HUDEP-2 (cell line): ENCODE measurements at regions not wholly inside any gene's neighbourhood (a gene's known extent, or its start where the extent isn't known, plus 50 kb on each side); places are given as distances from the start of the nearest gene placed in this dataset.

ENCODE experiments used
- DNase-seq, 76 experiments: peaks; one replicate each; lab custom pipeline; 2025; ENCODE audit not compliant: unreplicated experiment in 76 of 76; lab: John Stamatoyannopoulos, UW

DNA sequence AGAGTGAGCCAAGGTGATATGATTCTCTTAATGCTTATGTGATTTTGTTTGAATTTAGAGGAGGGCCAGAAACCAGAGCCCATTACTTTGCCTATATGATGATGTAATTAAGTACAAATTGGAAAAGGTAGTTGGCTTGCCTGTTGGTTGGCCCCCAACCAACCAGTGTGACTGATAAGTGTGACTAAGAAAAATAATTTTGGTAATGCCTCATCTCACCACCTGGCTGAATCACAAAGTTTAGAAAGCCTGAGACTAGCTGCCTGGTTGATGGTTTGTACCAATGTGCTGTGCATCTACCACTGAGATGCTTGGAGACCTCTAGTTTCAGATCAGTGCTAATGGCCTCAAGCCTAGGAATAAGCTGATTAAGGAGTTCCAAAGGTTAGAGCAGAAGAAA, 338.7 kb downstream of the CDH2 start:
- no peak for DNase-seq

DNA sequence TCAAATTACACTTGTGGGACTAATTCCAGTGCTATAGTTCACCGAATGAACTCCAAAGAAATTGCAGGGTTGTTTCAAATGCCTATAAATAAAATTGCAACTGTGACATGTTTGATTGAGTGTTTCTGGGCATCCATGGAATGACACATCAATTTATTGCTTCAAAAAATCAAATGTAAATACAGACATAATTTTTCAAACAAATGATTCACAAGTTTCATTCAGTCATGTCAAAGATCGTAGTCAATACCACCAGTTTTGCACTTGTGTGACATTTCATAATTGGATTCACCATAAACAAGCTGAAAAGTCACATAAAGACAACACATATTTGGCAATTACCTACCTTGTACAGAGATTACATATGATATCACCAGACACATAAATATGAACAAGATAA, 350.8 kb downstream of the CDH2 start:
- no peak for DNase-seq

DNA sequence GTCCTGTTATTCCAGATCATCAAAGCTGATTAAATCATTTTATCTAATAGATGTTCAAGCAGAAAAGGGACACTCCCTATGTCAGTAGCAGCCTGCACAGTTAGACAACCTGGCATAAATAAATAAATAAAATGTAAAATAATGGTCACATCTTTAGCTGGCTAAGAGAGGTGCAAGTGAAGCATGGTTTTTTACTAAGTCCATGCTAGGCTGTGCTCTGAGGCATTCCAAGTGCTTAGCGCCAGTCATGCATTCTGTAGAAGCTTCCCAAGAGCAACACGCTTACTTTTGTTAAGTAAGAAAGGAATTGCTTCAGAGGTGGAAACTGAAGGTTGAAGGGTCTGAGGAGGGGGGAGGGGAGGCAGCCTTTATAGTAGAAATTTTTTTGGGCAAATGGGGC, 351.2 kb downstream of the CDH2 start:
- no peak for DNase-seq

DNA sequence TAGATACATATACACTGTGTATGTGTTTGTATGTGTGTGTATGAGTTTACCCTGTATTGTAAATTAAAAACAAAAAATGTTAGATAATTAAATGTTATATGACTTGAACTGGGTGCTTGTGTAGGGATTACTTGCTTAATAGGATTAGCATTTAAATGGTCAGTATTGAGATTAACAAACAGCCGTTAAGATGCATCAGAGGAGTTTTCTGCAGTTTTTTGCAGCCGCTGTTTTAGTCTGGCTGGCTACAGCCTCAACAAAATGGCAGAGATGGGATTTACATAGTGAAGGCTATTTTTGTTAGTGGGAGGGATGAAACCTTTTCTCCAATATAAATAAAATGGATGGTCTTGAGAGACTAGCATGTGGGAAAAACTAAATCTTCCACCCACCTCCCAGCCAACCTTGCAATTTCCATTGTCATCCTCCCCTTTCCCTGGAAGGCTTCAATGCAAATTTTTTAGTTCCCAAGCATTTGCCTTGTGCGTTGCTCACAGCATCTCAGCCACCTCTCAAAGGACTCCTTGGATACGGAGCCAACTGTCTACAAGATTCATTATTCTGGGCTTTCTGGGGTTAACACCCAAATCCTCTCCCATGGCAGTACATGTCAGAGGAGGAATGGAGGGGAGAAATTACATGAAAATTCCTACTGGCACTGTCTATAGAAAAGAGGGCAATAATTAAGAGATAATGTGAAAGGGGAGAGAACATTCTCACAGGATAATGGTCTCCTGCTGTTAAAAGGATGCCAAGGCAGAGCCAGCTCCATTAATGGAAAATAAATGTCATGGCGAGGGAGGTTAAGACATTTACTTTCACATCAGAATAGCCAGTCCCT, 351.9 kb downstream of the CDH2 start:
- no peak for DNase-seq

DNA sequence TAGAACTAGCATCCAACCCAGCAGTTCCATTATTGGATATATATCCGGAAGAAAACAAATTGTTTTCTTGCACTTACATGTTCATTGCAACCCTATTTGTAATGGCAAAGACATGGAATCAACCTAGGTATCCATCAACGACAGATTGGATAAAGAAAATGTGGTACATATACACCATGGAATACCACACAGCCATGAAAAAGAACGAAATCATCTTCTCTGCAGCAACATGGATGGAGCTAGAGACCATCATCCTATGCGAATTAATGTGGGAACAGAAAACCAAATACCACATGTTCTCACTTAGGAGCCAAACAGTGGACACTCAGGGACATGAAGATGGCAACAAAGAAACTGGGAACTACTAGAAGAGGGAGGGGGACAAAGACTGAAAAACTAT, 352.7 kb downstream of the CDH2 start:
- no peak for DNase-seq

DNA sequence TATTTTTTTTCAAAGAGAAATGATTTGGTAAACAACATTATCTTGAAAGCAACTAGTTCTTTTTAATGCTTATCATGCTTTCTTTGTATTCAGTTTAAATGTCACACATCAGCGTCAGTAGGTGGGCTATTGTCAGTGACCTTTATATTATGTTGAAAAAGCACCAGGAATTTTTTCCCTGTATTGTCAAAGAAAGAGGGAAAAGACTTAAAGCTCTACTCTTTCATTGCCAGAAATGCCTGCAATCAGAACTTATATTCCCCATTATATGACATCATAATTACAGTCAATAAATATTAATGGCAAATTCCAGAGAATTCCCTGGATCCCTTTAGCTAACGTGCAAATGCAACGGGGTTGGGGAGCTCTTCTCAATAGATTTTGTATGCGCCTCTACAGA, 353.9 kb downstream of the CDH2 start:
- DNase-seq, result no peak

DNA sequence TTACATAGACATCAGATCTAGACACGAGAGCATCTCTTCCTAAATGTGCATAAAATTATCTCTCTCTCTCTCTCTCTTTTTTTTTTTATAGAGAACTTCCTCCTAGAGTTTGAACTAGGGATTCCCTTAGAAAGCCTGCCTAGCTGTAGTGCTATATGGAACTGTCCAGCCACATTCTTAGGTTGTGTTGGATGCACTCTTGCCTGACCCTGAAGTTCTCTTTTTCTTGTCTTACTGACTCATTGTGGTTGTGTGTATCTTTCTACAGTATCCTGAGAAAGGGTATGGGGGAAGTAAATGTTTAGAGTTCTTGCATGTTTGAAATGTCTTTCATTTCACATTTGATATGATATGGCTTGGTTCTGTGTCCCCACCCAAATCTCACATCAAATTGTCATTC, 368.2 kb downstream of the CDH2 start:
- DNase-seq, result no peak

DNA sequence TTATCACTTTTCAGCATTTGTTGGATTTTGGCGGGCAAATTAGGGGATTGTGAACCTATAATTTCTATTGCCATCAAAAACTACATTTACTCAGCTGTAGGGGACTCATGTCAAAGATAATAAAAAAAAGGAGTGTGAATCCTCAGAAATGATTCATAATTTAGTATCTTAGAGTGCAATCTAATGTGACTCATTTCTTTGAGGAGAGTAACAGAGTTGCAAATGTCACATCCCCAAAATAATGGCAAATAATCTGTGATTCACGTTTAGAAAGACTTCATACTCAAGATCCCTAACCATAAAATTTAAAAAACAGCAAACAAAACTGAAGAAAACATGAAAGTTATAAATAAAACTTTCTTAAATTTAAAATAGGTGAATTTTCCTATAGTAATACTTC, 373.0 kb downstream of the CDH2 start:
- DNase-seq, result no peak

DNA sequence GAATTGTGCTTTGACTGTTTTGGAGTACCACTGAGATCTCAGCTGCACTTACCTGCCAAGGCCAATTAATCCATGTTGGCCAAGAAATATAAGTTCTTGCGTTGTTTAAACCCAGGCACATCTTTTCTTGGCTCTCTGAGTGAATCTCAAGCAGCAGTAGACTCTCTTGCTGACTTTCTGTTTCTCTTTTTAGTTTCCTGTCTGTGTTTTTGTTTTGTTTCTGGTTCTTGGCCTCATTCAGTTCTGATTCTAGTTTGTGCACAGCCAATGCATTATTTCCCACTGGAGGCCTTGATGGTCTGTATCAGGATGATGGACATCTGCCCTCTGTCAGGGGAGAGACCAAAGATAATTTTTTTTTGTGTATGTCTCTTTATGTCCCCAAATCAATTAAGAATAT, 379.4 kb downstream of the CDH2 start:
- no peak for DNase-seq

DNA sequence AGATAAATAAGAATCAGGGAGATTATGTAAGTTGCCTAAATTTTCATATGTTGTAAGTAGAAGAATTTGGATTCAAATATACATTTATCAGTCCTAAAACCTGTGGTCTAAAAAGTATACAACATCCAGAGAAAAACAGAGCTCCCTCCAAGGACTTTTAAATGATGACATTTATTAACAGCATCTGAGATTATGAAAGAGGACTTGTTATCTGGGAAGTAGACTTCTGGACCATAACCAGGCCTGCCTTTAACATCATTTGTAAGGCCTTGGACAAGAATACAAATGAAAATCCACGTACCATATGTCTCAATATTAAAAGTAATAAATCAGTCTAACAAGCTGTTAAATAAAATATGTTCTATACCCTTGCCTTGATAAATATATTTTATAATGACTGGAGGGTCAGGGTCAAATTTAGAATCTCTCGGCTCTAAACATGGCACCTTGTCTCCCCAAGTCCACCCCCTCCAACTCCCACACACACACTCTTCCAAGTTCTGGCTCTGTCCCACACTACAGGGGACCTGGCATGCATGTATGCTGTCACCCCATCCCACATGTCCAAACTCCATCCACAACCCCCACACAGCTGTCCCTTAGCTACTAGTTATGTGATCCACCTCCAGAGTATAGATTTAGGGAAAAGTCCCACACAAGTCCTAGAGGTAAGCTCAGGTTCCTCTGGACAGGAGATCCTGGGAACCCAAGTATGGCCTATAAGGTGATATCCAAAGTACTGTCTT, 382.6 kb downstream of the CDH2 start:
- no peak for DNase-seq

DNA sequence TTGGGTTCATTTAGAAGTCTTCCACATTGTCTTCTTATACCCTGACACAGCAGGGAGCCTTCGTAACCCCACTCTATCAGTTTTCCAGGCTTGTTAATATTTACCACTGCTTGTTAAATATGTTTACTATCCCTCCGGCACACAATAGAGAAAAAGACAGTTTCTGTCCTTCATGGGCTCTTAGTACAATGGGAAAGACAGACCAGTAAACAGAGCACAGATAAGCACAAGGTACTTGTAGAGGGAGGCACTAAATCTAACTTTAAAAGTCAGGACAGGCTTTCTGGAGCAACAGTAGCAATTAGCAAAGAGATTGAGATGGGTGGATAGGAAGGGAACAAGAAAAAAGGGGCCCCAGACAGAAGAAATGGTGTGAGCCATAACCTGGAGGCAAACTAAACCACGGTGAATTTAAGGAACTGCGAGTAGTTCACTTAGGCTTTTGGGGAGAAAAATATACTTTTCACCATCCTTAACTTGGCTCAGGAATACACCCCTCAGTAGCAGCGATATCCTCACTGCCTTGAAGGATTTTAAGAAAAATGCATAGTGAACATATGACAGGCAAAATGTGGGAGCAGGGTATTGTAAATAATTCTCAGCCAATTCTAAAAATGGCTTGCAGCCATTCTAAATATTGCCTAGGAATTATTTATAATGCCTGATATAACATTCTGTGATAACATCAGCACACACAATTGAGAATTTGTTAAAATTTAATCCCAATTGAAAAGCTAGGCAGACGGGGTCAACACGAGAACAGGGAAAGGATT, 383.7 kb downstream of the CDH2 start:
- DNase-seq, result no peak

DNA sequence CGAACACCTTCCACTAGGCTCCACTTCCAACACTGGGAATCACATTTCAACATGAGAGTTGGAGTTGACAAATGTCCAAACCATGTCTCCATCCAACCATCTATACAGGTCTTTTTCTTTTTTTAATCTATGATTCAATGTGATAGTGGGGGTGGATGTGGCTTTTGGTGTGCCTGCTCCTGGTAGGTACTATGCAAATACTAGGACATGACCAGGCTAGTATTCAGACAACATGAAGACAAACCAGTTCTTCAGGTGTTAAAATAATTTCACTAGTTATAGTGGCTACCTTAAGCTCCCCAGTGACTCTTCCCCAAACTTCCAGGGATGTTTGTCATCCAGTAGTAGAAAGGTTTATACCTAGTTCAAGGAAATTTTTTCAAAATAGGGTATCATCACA, 387.5 kb downstream of the CDH2 start:
- no peak for DNase-seq

DNA sequence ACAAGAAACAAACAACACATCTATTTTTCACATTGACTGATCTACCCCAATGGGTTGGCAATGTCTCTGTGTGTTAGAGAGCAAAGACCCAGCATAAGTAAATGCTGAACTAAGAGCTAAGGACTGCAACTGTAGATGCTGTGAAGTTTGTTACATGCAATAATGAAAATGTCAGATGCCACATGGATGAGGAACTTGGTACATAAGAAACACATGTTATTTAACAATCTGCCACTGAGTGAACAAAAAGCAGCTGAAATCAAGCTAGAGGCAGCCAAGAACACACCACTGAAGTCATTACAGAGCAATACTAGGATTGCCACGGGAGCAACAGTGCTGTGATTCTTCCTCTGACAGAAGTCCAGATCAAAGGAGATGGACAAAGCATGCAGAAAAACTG, 389.4 kb downstream of the CDH2 start:
- DNase-seq, result no peak

DNA sequence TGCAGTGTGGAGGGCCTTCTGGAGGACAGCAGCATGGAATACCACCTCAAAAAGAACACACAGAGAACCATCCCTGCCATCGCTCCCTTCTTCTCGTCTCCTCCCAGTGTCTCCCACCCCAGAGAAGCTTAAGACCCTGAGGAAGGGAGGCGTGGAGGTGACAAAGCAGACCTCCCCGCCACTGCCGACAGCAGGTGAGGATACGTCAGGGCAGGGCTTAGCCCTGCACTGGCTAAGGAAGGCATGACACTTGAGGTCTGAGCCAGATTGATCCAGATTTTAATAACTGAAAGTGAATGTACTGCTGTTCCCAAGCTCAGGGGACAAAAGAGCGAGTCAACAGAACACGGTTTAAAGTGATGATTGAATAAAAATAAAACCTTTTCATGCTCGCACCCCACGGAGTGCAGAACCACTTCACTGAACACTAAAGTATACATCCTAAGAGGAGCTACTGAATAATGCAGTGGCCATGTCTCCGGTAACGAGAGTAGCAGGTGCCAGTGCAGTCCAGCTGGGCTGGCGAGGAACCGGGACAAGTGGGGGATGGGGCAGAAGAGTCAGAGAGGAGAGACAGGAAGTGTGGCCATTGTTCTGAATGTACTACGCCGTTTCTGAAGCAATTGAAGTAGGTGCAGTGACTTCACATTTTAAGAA, 391.0 kb downstream of the CDH2 start:
- no peak for DNase-seq

DNA sequence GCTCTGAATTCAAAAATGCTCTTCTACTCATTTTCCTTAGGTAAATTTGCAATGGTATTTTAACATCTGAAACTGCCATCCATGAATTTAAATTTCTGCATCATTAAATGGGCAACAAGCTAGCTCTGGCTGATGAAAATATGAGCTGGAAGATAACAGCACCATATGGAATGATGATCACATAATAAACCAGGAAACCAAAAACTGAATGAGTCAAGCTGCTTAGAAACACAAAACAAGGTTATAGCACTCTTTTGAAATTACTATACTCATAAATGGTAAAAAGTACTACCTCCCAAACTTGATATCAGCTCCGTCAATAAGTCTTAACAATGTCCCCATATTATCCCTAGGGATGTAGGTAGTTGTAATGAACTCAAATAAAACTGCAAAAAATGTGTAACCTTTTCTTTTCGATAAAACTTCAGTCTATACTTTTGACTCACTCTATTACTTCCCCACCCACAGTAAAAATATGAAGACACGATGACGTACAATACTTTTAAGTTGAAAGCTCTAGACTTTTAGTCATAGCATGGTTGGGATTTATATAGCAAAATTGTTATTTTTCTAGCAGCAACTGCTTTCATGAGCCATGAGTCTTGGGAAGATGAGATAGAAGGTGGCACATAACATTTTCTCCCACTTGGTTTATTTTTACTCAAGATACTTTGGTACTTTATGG, 396.7 kb downstream of the CDH2 start:
- no peak for DNase-seq

DNA sequence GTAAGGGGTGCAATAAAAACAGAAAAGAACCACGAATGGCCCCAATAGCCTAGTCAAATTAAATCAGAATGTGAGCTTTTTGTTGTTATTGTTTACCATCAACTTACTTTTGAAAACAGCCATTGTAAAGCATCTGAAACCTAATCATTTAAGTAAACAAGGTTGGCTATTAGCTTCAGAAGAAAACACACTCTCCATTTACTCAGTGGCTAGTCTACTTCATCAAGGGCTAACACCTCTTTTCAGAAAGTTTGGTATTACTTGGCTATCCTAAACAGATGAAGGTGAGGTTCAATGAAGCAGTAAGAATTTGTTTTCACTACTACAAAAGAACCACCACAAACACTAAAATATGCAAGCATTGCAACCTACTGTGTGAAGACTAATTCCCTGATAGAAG, 398.0 kb downstream of the CDH2 start:
- DNase-seq, result no peak

DNA sequence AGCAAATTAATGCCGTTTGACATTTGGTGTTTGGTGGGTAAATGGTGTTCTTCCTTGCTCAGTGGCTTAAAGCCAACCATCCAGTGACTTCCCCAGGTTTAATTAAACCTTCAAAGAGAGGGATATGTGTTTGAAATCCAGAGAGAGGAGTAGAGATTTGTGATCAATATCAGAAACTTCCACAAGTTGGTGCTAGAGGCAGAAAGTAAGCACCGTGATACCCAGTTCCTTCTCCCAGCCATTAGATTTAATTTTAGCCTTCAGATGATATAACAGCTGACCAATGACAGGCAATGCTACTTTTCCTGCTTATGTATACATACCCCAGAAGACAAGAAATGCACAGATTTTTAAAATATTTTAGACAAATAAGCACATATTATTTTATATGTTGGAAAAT, 398.5 kb downstream of the CDH2 start:
- no peak for DNase-seq

DNA sequence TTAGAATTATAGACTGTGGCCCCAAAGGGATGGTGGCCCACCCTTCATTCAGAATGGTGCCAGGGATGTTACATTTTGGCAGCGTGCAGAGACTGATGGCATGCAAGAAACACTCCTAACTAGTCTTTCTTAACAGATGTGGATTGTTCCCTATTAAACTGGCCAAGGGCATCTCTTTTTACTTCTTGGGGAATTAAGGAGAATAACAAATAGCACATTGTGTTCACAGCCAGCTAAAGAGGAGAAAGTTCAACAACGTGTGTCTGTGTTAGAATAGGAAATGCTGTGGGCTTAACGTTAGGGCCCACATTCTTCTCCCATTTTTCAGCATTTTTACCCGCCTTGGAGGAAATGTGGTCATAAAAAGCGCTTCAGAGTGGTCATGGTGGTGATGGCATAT, 404.8 kb downstream of the CDH2 start:
- DNase-seq, result no peak

DNA sequence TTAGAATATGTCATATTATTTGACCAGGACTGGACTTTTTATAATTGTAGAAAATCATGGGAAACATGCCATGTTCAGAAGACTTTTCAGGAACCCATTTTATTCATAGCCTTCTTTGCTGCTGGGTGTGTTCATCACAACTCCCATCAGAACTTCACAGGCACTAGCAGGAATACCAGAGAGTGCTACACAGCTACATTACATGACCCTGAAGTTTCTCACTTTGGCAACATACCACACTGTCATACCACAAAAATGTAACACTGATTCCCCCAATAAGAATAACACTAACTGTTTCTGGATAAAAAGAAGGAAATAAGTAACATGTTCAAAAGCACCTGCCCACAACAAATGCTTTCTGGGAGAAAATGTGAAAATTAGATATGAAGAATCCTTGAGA, 405.4 kb downstream of the CDH2 start:
- DNase-seq, result no peak

DNA sequence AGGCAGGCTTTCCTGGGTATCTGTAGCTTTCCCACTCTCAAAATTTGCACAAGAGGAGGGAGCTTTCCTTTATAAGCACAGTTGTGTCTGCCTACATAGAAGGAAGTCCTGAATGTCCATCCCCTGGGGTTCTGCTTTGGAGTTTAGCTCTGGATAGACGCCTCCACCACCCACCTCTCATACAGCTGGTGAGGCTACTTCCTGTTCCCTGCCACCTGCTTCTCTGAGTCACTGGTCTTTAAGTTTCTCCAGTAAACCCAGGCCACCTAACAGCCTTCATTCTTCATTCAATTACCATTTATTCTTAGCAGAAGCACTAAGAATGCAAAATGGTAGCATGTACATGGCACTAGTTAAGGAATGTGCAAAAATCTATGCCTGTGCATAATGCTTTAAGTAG, 407.8 kb downstream of the CDH2 start:
- DNase-seq, result no peak

DNA sequence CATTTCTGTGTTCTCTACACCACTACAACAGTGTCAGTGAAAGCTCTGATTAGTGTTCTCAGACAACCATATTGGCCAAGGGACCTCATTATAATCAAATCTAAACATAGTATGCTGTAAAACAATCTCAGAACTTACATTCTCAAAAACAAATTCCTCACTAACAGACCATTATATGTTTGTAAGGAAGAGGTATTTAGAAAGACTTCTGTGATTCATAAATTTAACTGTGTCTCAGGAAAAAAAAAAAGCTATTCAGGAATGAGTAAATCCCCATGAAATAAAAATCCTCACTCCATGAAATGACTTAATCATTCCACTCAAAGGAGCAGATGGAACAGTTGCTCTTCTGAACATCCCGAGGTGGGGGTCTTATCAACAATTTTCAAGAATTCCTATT, 413.0 kb downstream of the CDH2 start:
- DNase-seq, result no peak
